GM12878 (cell line): ENCODE measurements at regions not wholly inside any gene's neighbourhood (a gene's known extent, or its start where the extent isn't known, plus 50 kb on each side); places are given as distances from the start of the nearest gene placed in this dataset.

Experiments
- ATAC-seq: fragments of 200-7000 bp; cut with Tn5 transposase; 3 replicates; pipeline ENCODE4 v1.9.1; 2020; ENCODE audit warnings: mild to moderate bottlenecking, moderate library complexity
- BruUV-seq: library from RNA; stranded (reverse); fragments of 400-500 nt; replicated peaks from 2 replicates; lab custom pipeline; 2021; lab: Mats Ljungman, UMichigan
- CTCF ChIA-PET: fragments of 300-600 bp; sonication (Branson Sonifier 250); formaldehyde crosslinking; extraction: SDS; loops from one replicate; lab custom pipeline; 2021; ENCODE audit warnings: inconsistent platforms; lab: Yijun Ruan, JAX
- POLR2A ChIA-PET: fragments of 350-600 bp; formaldehyde crosslinking; extraction: SDS; loops from one replicate; lab custom pipeline; 2021; ENCODE audit warnings: inconsistent platforms; lab: Charles Lee
- RAD21 ChIA-PET: fragments of 300-600 bp; sonication (Branson Sonifier 250); formaldehyde crosslinking; loops from one replicate; lab custom pipeline; 2023; ENCODE audit warnings: antibody characterized with exemption; ENCODE audit not compliant: unreplicated experiment; lab: Charles Lee
- SMC1A ChIA-PET: fragments of 300-600 bp; sonication (Branson Sonifier 250); formaldehyde crosslinking; loops from one replicate; lab custom pipeline; 2023; ENCODE audit not compliant: unreplicated experiment, uncharacterized antibody; lab: Charles Lee
- DNase-seq: peaks from one replicate; pipeline ENCODE4 v3.0.0-alpha.2; 2011; ENCODE audit warnings: low read depth, low spot score
- FAIRE-seq: peaks from 3 replicates; lab custom pipeline; 2011; peaks lifted over from hg19 to GRCh38; lab: Jason Lieb, UNC
- H2AFZ ChIP-seq: 2 replicates; pipeline ENCODE4 v1.6.0; 2011; ENCODE audit warnings: low read depth, low read length, control low read depth; ENCODE audit not compliant: control insufficient read depth
- H3K27ac ChIP-seq: 2 replicates; pipeline ENCODE4 v1.5.1; 2011; ENCODE audit warnings: control low read depth; ENCODE audit not compliant: control insufficient read depth, insufficient read depth
- H3K27me3 ChIP-seq, 2 experiments: replicated peaks in 1 of 2; 2 replicates each; pipeline versions ENCODE4 v1.6.0 to v1.6.1; 2011; ENCODE audit warnings: low read length in 1 of 2; ENCODE audit not compliant: control insufficient read depth in 2 of 2, insufficient read depth in 2 of 2
- H3K36me3 ChIP-seq, 2 experiments: 2 replicates each; pipeline ENCODE4 v1.5.1; 2011; ENCODE audit warnings: low read length in 1 of 2; ENCODE audit not compliant: control insufficient read depth in 2 of 2, insufficient read depth in 2 of 2
- H3K4me1 ChIP-seq: 2 replicates; pipeline ENCODE4 v1.6.1; 2011; ENCODE audit warnings: mild to moderate bottlenecking, low read length, moderate library complexity, mixed read lengths; ENCODE audit not compliant: control insufficient read depth, insufficient read depth
- H3K4me2 ChIP-seq: 2 replicates; pipeline ENCODE4 v1.6.0; 2011; ENCODE audit warnings: control low read depth; ENCODE audit not compliant: control insufficient read depth, insufficient read depth
- H3K4me3 ChIP-seq: fragments of 200-600 bp; sonication (generic); 2 replicates; pipeline ENCODE4 v1.5.1; 2016
- H3K79me2 ChIP-seq: 2 replicates; pipeline ENCODE4 v1.6.0; 2011; ENCODE audit warnings: low read length; ENCODE audit not compliant: control insufficient read depth, insufficient read depth
- H3K9ac ChIP-seq: 2 replicates; pipeline ENCODE4 v1.8.0; 2011; ENCODE audit warnings: low read length, control low read depth, mixed read lengths; ENCODE audit not compliant: control insufficient read depth, insufficient read depth
- H3K9me3 ChIP-seq: replicated peaks from 3 replicates; pipeline ENCODE4 v1.5.1; 2011; ENCODE audit warnings: mild to moderate bottlenecking, low read length; ENCODE audit not compliant: control insufficient read depth, insufficient read depth
- H4K20me1 ChIP-seq: 2 replicates; pipeline ENCODE4 v1.6.0; 2011; ENCODE audit not compliant: control insufficient read depth, insufficient read depth
- BACH1 ChIP-seq: fragments of 450-650 bp; IDR thresholded peaks from 2 replicates; pipeline ENCODE4 v1.6.1; 2017; ENCODE audit warnings: mild to moderate bottlenecking, borderline replicate concordance
- BHLHE40 ChIP-seq, 2 experiments: fragments of 450-650 bp in 1 of 2; IDR thresholded peaks; 2 replicates each; pipeline ENCODE4 v1.6.1; 2011 to 2017; ENCODE audit warnings: low read depth in 2 of 2, borderline replicate concordance in 1 of 2, improper control_type of control experiment in 1 of 2, low read length in 1 of 2, mild to moderate bottlenecking in 1 of 2
- CBFB ChIP-seq: IDR thresholded peaks from 2 replicates; pipeline ENCODE4 v1.6.1; 2016; ENCODE audit warnings: antibody characterized with exemption, low read depth
- CBX3 ChIP-seq: fragments of 200-600 bp; sonication (generic); IDR thresholded peaks from 2 replicates; pipeline ENCODE4 v1.6.1; 2016; ENCODE audit warnings: low read depth, borderline replicate concordance
- CHD1 ChIP-seq: IDR thresholded peaks from 2 replicates; pipeline ENCODE4 v1.6.1; 2012; ENCODE audit warnings: low read depth, low read length, improper control_type of control experiment
- CUX1 ChIP-seq: IDR thresholded peaks from 2 replicates; pipeline ENCODE4 v1.6.1; 2012; ENCODE audit warnings: improper control_type of control experiment, low read depth, low read length; ENCODE audit not compliant: insufficient replicate concordance
- FOXM1 ChIP-seq: IDR thresholded peaks from 2 replicates; pipeline ENCODE4 v1.6.1; 2012; ENCODE audit warnings: low read depth, mild to moderate bottlenecking, inconsistent platforms, low read length, moderate library complexity
- JUND ChIP-seq: IDR thresholded peaks from 2 replicates; pipeline ENCODE4 v1.6.1; 2012; ENCODE audit warnings: low read depth, mild to moderate bottlenecking, low read length, improper control_type of control experiment, moderate library complexity
- KAT2A ChIP-seq: conservative IDR thresholded peaks from 2 replicates; pipeline ENCODE4 v1.6.1; 2011; ENCODE audit warnings: low read depth, low read length; ENCODE audit not compliant: control insufficient read depth
- NR2C2 ChIP-seq: IDR thresholded peaks from 2 replicates; pipeline ENCODE4 v1.6.1; 2011; ENCODE audit warnings: borderline replicate concordance, low read depth; ENCODE audit not compliant: control insufficient read depth, insufficient read length
- RELA ChIP-seq: fragments of 450-650 bp; IDR thresholded peaks from 2 replicates; pipeline ENCODE4 v1.8.0; 2014; ENCODE audit warnings: borderline replicate concordance; ENCODE audit not compliant: partially characterized antibody
- SMARCA5 ChIP-seq: fragments of 450-650 bp; IDR thresholded peaks from 2 replicates; pipeline ENCODE4 v1.6.1; 2017; ENCODE audit warnings: mild to moderate bottlenecking
- SP1 ChIP-seq: IDR thresholded peaks from one replicate; pipeline ENCODE4 v1.6.1; 2011; ENCODE audit warnings: low read depth, low read length
- STAT1 ChIP-seq: fragments of 450-650 bp; conservative IDR thresholded peaks from 2 replicates; pipeline ENCODE4 v1.6.1; 2014; ENCODE audit warnings: antibody characterized with exemption, mild to moderate bottlenecking
- WRNIP1 ChIP-seq: IDR thresholded peaks from 2 replicates; pipeline ENCODE4 v1.6.1; 2011; ENCODE audit warnings: low read depth, low read length, improper control_type of control experiment, borderline replicate concordance
- YY1 ChIP-seq: IDR thresholded peaks from 2 replicates; pipeline ENCODE4 v1.6.1; 2011; ENCODE audit warnings: low read depth, mild to moderate bottlenecking, low read length
- ZZZ3 ChIP-seq: IDR thresholded peaks from 2 replicates; pipeline ENCODE4 v1.6.1; 2011; ENCODE audit warnings: low read depth; ENCODE audit not compliant: control insufficient read depth, insufficient read length
- WGBS: methylation state at CpG from one replicate; pipeline ENCODE4 v1.1.6; 2016; ENCODE audit warnings: low lambda C conversion rate; ENCODE audit not compliant: insufficient replicate concordance, insufficient coverage; ENCODE audit errors: missing lambda C conversion rate; 5-methylcytosine and 5-hydroxymethylcytosine counted together
- in situ Hi-C: fragments of 300-500 bp; cut with MboI; formaldehyde crosslinking; loops from 9 replicates; pipeline ENCODE4 v1.14.3; 2018; ENCODE audit warnings: mixed read lengths
- intact Hi-C: fragments of 100-400 bp; cut with micrococcal nuclease; formaldehyde crosslinking; loops from one replicate; pipeline ENCODE4 v1.14.2; 2022; ENCODE audit not compliant: unreplicated experiment
- TF ChIP-seq, protein P1 (sequence below): fragments of 450-650 bp; formaldehyde crosslinking; IDR thresholded peaks from 2 replicates; pipeline ENCODE4 v1.4.0; 2022; ENCODE audit warnings: mild to moderate bottlenecking, moderate library complexity

- H3K4me3 ChIP-seq, result no peak overlapping the region
- DNase-seq (no peak), ATAC-seq (no peak), FAIRE-seq (no peak)
- in situ Hi-C loops, result no loop called here
- no peak overlapping the region for H3K4me2 ChIP-seq
- SMC1A ChIA-PET, result no interaction called here
- H3K4me1 ChIP-seq, result no peaks in the 10 kb centered on the region
- RAD21 ChIA-PET, result no interaction called here
- BruUV-seq, result no TSS peak
- H3K9me3 ChIP-seq, result no peaks in the 10 kb centered on the region
- H3K9ac ChIP-seq, result no peak overlapping the region
- 6% methylated on average over 3 of the region's 3 CpGs for WGBS
- H3K79me2 ChIP-seq, result no peaks in the 10 kb centered on the region
- H3K27ac ChIP-seq, result no peak overlapping the region
- POLR2A ChIA-PET, result no interaction called here
- H4K20me1 ChIP-seq, result no peaks in the 10 kb centered on the region
- H3K27me3 ChIP-seq, result peaks cover 0 to 1% of the 10 kb centered on the region in 2 experiments; a peak in 1 of 4 replicates
- no peaks in the 10 kb centered on the region for H3K36me3 ChIP-seq
- intact Hi-C loops, result no loop called here
- TF ChIP-seq YY1 (no peak), JUND (no peak), CHD1 (no peak), BHLHE40 (IDR thresholded peaks at IDR 0.05; ENCODE audit: borderline replicate concordance in 1 of 2, low read depth in 2 of 2, low read length in 1 of 2) (no peak), BACH1 (no peak), FOXM1 (no peak), CBFB (no peak), SP1 (no peak), ZZZ3 (no peak), SMARCA5 (no peak), CBX3 (no peak), RELA (no peak), STAT1 (no peak), WRNIP1 (no peak), NR2C2 (no peak), CUX1 (no peak), KAT2A (no peak)
- TF ChIP-seq, protein P1, sequence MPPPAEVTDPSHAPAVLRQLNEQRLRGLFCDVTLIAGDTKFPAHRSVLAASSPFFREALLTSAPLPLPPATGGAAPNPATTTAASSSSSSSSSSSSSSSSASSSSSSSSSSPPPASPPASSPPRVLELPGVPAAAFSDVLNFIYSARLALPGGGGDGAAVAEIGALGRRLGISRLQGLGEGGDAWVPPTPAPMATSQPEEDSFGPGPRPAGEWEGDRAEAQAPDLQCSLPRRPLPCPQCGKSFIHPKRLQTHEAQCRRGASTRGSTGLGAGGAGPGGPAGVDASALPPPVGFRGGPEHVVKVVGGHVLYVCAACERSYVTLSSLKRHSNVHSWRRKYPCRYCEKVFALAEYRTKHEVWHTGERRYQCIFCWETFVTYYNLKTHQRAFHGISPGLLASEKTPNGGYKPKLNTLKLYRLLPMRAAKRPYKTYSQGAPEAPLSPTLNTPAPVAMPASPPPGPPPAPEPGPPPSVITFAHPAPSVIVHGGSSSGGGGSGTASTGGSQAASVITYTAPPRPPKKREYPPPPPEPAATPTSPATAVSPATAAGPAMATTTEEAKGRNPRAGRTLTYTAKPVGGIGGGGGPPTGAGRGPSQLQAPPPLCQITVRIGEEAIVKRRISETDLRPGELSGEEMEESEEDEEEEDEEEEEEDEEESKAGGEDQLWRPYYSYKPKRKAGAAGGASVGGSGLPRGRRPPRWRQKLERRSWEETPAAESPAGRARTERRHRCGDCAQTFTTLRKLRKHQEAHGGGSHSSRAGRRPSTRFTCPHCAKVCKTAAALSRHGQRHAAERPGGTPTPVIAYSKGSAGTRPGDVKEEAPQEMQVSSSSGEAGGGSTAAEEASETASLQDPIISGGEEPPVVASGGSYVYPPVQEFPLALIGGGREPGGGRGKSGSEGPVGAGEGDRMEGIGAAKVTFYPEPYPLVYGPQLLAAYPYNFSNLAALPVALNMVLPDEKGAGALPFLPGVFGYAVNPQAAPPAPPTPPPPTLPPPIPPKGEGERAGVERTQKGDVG (CRISPR knock-in tag), result no peak
- H2AFZ ChIP-seq, result no peak overlapping the region
- CTCF ChIA-PET, result interaction anchor here (1.1 kb wide), 1 partner anchor 11 kb away, joined by 3 read pairs; no protein-coding TSS in a partner anchor
These were observed 65.2 kb upstream of the SPAG17 start for GRCh38 chr1:118250232-118250631.
